ENCODE measurements at regions not wholly inside any gene's neighbourhood (a gene's known extent, or its start where the extent isn't known, plus 50 kb on each side); places are given as distances from the start of the nearest gene placed in this dataset.

GRCh38 chr4:4663028-4663427 is 121.2 kb upstream of the STX18 start:
- no peaks in the 10 kb centered on the region for H3K9me3 ChIP-seq
- no peak overlapping the region for H3K4me3 ChIP-seq
- no peaks in the 10 kb centered on the region for H3K4me1 ChIP-seq
- no peak for DNase-seq (ENCODE audit: low spot score in 2 of 2)
- H3K27me3 ChIP-seq = no peaks in the 10 kb centered on the region
- no peak overlapping the region for H3K27ac ChIP-seq
- intact Hi-C loops (cut with DNase I; ENCODE audit: low total_unique reads) = no loop called here
- H3K36me3 ChIP-seq = no peaks in the 10 kb centered on the region
- TF ChIP-seq POLR2AphosphoS5 (IDR thresholded peaks at IDR 0.05) (no peak), POLR2A (IDR thresholded peaks at IDR 0.05) (no peak), CTCF (IDR thresholded peaks at IDR 0.05) (no peak)

GRCh38 chr4:4662230-4662629 is 120.4 kb upstream of the STX18 start:
- no peaks in the 10 kb centered on the region for H3K4me1 ChIP-seq
- intact Hi-C loops (cut with DNase I; ENCODE audit: low total_unique reads) = no loop called here

GRCh38 chr4:4659871-4660651 is 118.2 kb upstream of the STX18 start:
- no peak for DNase-seq (ENCODE audit: low spot score in 2 of 2)
- intact Hi-C loops (cut with DNase I; ENCODE audit: low total_unique reads) = no loop called here
- H3K36me3 ChIP-seq = no peaks in the 10 kb centered on the region
- no peaks in the 10 kb centered on the region for H3K4me1 ChIP-seq
- H3K27me3 ChIP-seq = no peaks in the 10 kb centered on the region
- no peak overlapping the region for H3K27ac ChIP-seq
- H3K9me3 ChIP-seq = no peaks in the 10 kb centered on the region
- H3K4me3 ChIP-seq = no peak overlapping the region
- TF ChIP-seq CTCF (IDR thresholded peaks at IDR 0.05) = no peak
- no peak for TF ChIP-seq POLR2A (IDR thresholded peaks at IDR 0.05)

More at GRCh38 chr4:4662230-4662629, 120.4 kb upstream of the STX18 start:
- no peak for TF ChIP-seq POLR2AphosphoS5 (IDR thresholded peaks at IDR 0.05)
- TF ChIP-seq POLR2A (IDR thresholded peaks at IDR 0.05) = no peak
- TF ChIP-seq CTCF (IDR thresholded peaks at IDR 0.05) = no peak
- no peaks in the 10 kb centered on the region for H3K9me3 ChIP-seq
- H3K4me3 ChIP-seq = no peak overlapping the region
- no peaks in the 10 kb centered on the region for H3K36me3 ChIP-seq
- no peak for DNase-seq (ENCODE audit: low spot score in 2 of 2)
- H3K27me3 ChIP-seq = no peaks in the 10 kb centered on the region
- H3K27ac ChIP-seq = no peak overlapping the region

- Histone ChIP-seq H3K27ac (no peak overlapping the region), H3K4me1 (no peaks in the 10 kb centered on the region), H3K4me3 (no peak overlapping the region), H3K9me3 (no peaks in the 10 kb centered on the region), H3K36me3 (no peaks in the 10 kb centered on the region), H3K27me3 (no peaks in the 10 kb centered on the region)
- intact Hi-C loops (cut with DNase I; ENCODE audit: low total_unique reads) = no loop called here
- no peak for DNase-seq (ENCODE audit: low spot score in 2 of 2)
- TF ChIP-seq CTCF (IDR thresholded peaks at IDR 0.05) (no peak), POLR2AphosphoS5 (IDR thresholded peaks at IDR 0.05) (no peak), POLR2A (IDR thresholded peaks at IDR 0.05) (no peak)
These were observed 116.2 kb upstream of the STX18 start for GRCh38 chr4:4658052-4658451.

GRCh38 chr4:4656977-4657376 is 115.1 kb upstream of the STX18 start:
- intact Hi-C loops (cut with DNase I; ENCODE audit: low total_unique reads) = no loop called here
- no peaks in the 10 kb centered on the region for H3K9me3 ChIP-seq
- TF ChIP-seq POLR2AphosphoS5 (IDR thresholded peaks at IDR 0.05) (no peak), POLR2A (IDR thresholded peaks at IDR 0.05) (no peak), CTCF (IDR thresholded peaks at IDR 0.05) (no peak)

More at GRCh38 chr4:4656977-4657376, 115.1 kb upstream of the STX18 start:
- no peak overlapping the region for H3K4me3 ChIP-seq
- no peak overlapping the region for H3K27ac ChIP-seq
- no peaks in the 10 kb centered on the region for H3K27me3 ChIP-seq
- H3K36me3 ChIP-seq = no peaks in the 10 kb centered on the region
- no peaks in the 10 kb centered on the region for H3K4me1 ChIP-seq
- DNase-seq (ENCODE audit: low spot score in 2 of 2) = no peak
